ENCODE measurements at regions not wholly inside any gene's neighbourhood (a gene's known extent, or its start where the extent isn't known, plus 50 kb on each side); places are given as distances from the start of the nearest gene placed in this dataset.

DNA sequence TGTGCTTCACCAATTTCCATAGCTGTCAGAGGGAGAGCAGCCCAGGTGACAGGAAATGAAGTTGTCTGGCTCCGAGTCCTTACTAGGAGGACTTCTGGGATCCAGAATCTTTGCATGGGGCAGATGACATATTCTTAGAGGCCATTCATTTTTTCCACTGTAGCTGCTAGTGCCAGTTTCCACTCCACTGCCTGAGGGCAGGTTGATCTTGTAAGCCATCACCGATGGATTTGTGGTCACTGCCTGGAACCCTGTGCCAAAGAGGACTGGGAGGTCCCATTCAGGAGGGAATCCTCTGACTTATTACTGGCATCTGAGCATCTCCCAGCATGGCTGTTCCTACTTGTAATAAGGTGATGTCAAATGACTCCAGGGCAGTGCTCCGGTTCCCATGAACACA is 144.1 kb upstream of the KCNJ18 start (continued):
- TF ChIP-seq, protein P1, sequence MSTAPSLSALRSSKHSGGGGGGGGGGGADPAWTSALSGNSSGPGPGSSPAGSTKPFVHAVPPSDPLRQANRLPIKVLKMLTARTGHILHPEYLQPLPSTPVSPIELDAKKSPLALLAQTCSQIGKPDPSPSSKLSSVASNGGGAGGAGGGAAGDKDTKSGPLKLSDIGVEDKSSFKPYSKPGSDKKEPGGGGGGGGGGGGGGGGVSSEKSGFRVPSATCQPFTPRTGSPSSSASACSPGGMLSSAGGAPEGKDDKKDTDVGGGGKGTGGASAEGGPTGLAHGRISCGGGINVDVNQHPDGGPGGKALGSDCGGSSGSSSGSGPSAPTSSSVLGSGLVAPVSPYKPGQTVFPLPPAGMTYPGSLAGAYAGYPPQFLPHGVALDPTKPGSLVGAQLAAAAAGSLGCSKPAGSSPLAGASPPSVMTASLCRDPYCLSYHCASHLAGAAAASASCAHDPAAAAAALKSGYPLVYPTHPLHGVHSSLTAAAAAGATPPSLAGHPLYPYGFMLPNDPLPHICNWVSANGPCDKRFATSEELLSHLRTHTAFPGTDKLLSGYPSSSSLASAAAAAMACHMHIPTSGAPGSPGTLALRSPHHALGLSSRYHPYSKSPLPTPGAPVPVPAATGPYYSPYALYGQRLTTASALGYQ (CRISPR knock-in tag; IDR thresholded peaks at IDR 0.05), result no peak
- no peak for TF ChIP-seq YEATS2 (CRISPR knock-in tag; IDR thresholded peaks at IDR 0.05; ENCODE audit: borderline replicate concordance)
- TF ChIP-seq ZNF589 (CRISPR knock-in tag; conservative IDR thresholded peaks at IDR 0.05), result no peak
- no peak for TF ChIP-seq CEBPG (CRISPR knock-in tag; IDR thresholded peaks at IDR 0.05)
- no peak for TF ChIP-seq RBM22 (optimal IDR thresholded peaks at IDR 0.05; ENCODE audit: low read length)
- no peak for TF ChIP-seq KLF16 (CRISPR knock-in tag; IDR thresholded peaks at IDR 0.05)
- TF ChIP-seq, protein P2, sequence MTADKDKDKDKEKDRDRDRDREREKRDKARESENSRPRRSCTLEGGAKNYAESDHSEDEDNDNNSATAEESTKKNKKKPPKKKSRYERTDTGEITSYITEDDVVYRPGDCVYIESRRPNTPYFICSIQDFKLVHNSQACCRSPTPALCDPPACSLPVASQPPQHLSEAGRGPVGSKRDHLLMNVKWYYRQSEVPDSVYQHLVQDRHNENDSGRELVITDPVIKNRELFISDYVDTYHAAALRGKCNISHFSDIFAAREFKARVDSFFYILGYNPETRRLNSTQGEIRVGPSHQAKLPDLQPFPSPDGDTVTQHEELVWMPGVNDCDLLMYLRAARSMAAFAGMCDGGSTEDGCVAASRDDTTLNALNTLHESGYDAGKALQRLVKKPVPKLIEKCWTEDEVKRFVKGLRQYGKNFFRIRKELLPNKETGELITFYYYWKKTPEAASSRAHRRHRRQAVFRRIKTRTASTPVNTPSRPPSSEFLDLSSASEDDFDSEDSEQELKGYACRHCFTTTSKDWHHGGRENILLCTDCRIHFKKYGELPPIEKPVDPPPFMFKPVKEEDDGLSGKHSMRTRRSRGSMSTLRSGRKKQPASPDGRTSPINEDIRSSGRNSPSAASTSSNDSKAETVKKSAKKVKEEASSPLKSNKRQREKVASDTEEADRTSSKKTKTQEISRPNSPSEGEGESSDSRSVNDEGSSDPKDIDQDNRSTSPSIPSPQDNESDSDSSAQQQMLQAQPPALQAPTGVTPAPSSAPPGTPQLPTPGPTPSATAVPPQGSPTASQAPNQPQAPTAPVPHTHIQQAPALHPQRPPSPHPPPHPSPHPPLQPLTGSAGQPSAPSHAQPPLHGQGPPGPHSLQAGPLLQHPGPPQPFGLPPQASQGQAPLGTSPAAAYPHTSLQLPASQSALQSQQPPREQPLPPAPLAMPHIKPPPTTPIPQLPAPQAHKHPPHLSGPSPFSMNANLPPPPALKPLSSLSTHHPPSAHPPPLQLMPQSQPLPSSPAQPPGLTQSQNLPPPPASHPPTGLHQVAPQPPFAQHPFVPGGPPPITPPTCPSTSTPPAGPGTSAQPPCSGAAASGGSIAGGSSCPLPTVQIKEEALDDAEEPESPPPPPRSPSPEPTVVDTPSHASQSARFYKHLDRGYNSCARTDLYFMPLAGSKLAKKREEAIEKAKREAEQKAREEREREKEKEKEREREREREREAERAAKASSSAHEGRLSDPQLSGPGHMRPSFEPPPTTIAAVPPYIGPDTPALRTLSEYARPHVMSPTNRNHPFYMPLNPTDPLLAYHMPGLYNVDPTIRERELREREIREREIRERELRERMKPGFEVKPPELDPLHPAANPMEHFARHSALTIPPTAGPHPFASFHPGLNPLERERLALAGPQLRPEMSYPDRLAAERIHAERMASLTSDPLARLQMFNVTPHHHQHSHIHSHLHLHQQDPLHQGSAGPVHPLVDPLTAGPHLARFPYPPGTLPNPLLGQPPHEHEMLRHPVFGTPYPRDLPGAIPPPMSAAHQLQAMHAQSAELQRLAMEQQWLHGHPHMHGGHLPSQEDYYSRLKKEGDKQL (CRISPR knock-in tag; IDR thresholded peaks at IDR 0.05; ENCODE audit: low read depth), result no peak
- TF ChIP-seq, protein P3, sequence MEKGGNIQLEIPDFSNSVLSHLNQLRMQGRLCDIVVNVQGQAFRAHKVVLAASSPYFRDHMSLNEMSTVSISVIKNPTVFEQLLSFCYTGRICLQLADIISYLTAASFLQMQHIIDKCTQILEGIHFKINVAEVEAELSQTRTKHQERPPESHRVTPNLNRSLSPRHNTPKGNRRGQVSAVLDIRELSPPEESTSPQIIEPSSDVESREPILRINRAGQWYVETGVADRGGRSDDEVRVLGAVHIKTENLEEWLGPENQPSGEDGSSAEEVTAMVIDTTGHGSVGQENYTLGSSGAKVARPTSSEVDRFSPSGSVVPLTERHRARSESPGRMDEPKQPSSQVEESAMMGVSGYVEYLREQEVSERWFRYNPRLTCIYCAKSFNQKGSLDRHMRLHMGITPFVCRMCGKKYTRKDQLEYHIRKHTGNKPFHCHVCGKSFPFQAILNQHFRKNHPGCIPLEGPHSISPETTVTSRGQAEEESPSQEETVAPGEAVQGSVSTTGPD (CRISPR knock-in tag; IDR thresholded peaks at IDR 0.05), result no peak
- TF ChIP-seq ZFP41 (CRISPR knock-in tag; IDR thresholded peaks at IDR 0.05; ENCODE audit: borderline replicate concordance), result no peak
- TF ChIP-seq ZNF569 (CRISPR knock-in tag; IDR thresholded peaks at IDR 0.05; ENCODE audit: borderline replicate concordance), result no peak
- no peak for TF ChIP-seq ZBTB42 (CRISPR knock-in tag; IDR thresholded peaks at IDR 0.05)
- no peak for TF ChIP-seq ZNF30 (CRISPR knock-in tag; IDR thresholded peaks at IDR 0.05)

Measured in HepG2 (cell line).